Endothelial cell of umbilical vein (primary cell): ENCODE measurements at regions not wholly inside any gene's neighbourhood (a gene's known extent, or its start where the extent isn't known, plus 50 kb on each side); places are given as distances from the start of the nearest gene placed in this dataset.

Source experiments
- CTCF ChIP-seq, 2 donors: IDR thresholded peaks; 1 replicate in 1 of 2; 2 replicates in 1 of 2; pipeline ENCODE4 v1.5.1; 2011; ENCODE audit warnings: low read length in 2 of 2, mild to moderate bottlenecking in 2 of 2, moderate library complexity in 2 of 2, control low read depth in 1 of 2, inconsistent platforms in 1 of 2, low read depth in 1 of 2; ENCODE audit not compliant: insufficient read depth in 1 of 2; ENCODE audit errors: extremely low read depth in 1 of 2
- EZH2 ChIP-seq: IDR thresholded peaks from 2 replicates; pipeline ENCODE4 v1.6.1; 2012; ENCODE audit warnings: borderline replicate concordance, low read depth, mild to moderate bottlenecking, moderate library complexity, low read length, inconsistent platforms; ENCODE audit not compliant: severe bottlenecking
- FOS ChIP-seq: IDR thresholded peaks from 2 replicates; pipeline ENCODE4 v1.6.1; 2011; ENCODE audit warnings: mild to moderate bottlenecking, low read length, moderate library complexity, borderline replicate concordance; ENCODE audit not compliant: insufficient read depth
- JUN ChIP-seq: IDR thresholded peaks from 2 replicates; pipeline ENCODE4 v1.6.1; 2011; ENCODE audit warnings: borderline replicate concordance, low read depth; ENCODE audit not compliant: insufficient read length, insufficient read depth
- MAX ChIP-seq: IDR thresholded peaks from 2 replicates; pipeline ENCODE4 v1.6.1; 2011; ENCODE audit not compliant: insufficient read depth, insufficient read length
- MYC ChIP-seq: IDR thresholded peaks from one replicate; pipeline ENCODE4 v1.6.1; 2011; ENCODE audit warnings: mild to moderate bottlenecking, low read depth, low read length
- POLR2A ChIP-seq: IDR thresholded peaks from 2 replicates; pipeline ENCODE4 v1.6.1; 2012; ENCODE audit warnings: low read depth, mild to moderate bottlenecking, control low read depth, low read length
- POLR2AphosphoS5 ChIP-seq: IDR thresholded peaks from 2 replicates; pipeline ENCODE4 v1.6.1; 2012; ENCODE audit warnings: low read depth, mild to moderate bottlenecking, control low read depth, low read length, moderate library complexity; ENCODE audit not compliant: insufficient read depth

- TF ChIP-seq CTCF (IDR thresholded peaks at IDR 0.05; ENCODE audit: extremely low read depth in 1 of 2, insufficient read depth in 1 of 2, low read depth in 1 of 2, low read length in 2 of 2) (no peak), EZH2 (no peak), POLR2AphosphoS5 (no peak), MAX (no peak), POLR2A (no peak), FOS (no peak), JUN (no peak), MYC (no peak)
Measured at GRCh38 chr7:157087646-157088045, 51.1 kb upstream of the UBE3C start.
